DND-41 (cell line): ENCODE measurements at regions not wholly inside any gene's neighbourhood (a gene's known extent, or its start where the extent isn't known, plus 50 kb on each side); places are given as distances from the start of the nearest gene placed in this dataset.

Experiments
- ATAC-seq: fragments of 200-7000 bp; cut with Tn5 transposase; 3 replicates; pipeline ENCODE4 v1.9.1; 2021; ENCODE audit warnings: low read depth; ENCODE audit not compliant: insufficient read depth
- DNase-seq: peaks from one replicate; pipeline ENCODE4 v3.0.0-alpha.2; 2020
- H2AFZ ChIP-seq: 2 replicates; pipeline ENCODE4 v1.6.0; 2012; ENCODE audit warnings: low read depth, low read length
- H3K27ac ChIP-seq: 2 replicates; pipeline ENCODE4 v1.5.1; 2012; ENCODE audit warnings: low read length, inconsistent platforms
- H3K27me3 ChIP-seq: fragments of 200-600 bp; sonication (generic); 2 replicates; pipeline ENCODE4 v1.6.0; 2012; ENCODE audit warnings: low read length, mild to moderate bottlenecking, inconsistent platforms; ENCODE audit not compliant: insufficient read depth, poor library complexity
- H3K36me3 ChIP-seq: 2 replicates; pipeline ENCODE4 v1.5.1; 2012; ENCODE audit warnings: low read length, inconsistent platforms; ENCODE audit not compliant: insufficient read depth
- H3K4me1 ChIP-seq: 2 replicates; pipeline ENCODE4 v1.5.1; 2012; ENCODE audit warnings: mild to moderate bottlenecking, low read length; ENCODE audit not compliant: insufficient read depth
- H3K4me2 ChIP-seq: 2 replicates; pipeline ENCODE4 v1.6.0; 2012; ENCODE audit warnings: mild to moderate bottlenecking, moderate library complexity, low read length, inconsistent platforms; ENCODE audit not compliant: insufficient read depth
- H3K4me3 ChIP-seq, 2 experiments: fragments of 200-600 bp in 1 of 2; shearing (Covaris generic) in 1 of 2; 2 replicates each; pipeline ENCODE4 v1.5.1; 2012 to 2016; ENCODE audit warnings: inconsistent platforms in 2 of 2, low read length in 2 of 2, mild to moderate bottlenecking in 2 of 2, low read depth in 1 of 2, moderate library complexity in 1 of 2
- H3K79me2 ChIP-seq: 2 replicates; pipeline ENCODE4 v1.6.0; 2012; ENCODE audit warnings: low read length, inconsistent platforms; ENCODE audit not compliant: insufficient read depth
- H3K9ac ChIP-seq: 2 replicates; pipeline ENCODE4 v1.6.0; 2012; ENCODE audit warnings: low read depth, mild to moderate bottlenecking, inconsistent platforms, low read length, moderate library complexity
- H3K9me3 ChIP-seq: 2 replicates; pipeline ENCODE4 v1.5.1; 2012; ENCODE audit warnings: low read length, moderate library complexity, mild to moderate bottlenecking, inconsistent platforms; ENCODE audit not compliant: insufficient read depth, severe bottlenecking
- H4K20me1 ChIP-seq: 2 replicates; pipeline ENCODE4 v1.6.0; 2012; ENCODE audit warnings: low read length; ENCODE audit not compliant: insufficient read depth
- CTCF ChIP-seq: IDR thresholded peaks from 2 replicates; pipeline ENCODE4 v1.5.1; 2012; ENCODE audit warnings: borderline replicate concordance, low read length, moderate library complexity, mild to moderate bottlenecking; ENCODE audit not compliant: poor library complexity, severe bottlenecking; ENCODE audit errors: extremely low read depth
- EZH2 ChIP-seq: IDR thresholded peaks from 3 replicates; pipeline ENCODE4 v1.6.1; 2012; ENCODE audit warnings: borderline replicate concordance, low read depth, mild to moderate bottlenecking, moderate library complexity, low read length, inconsistent platforms; ENCODE audit not compliant: severe bottlenecking

- Histone ChIP-seq H2AFZ (no peak overlapping the region), H3K27ac (no peak overlapping the region), H3K4me1 (no peaks in the 10 kb centered on the region), H3K9ac (no peak overlapping the region), H3K9me3 (no peaks in the 10 kb centered on the region), H3K36me3 (no peaks in the 10 kb centered on the region), H3K4me3 (no peak overlapping the region), H3K79me2 (no peaks in the 10 kb centered on the region), H3K27me3 (no peaks in the 10 kb centered on the region), H4K20me1 (no peaks in the 10 kb centered on the region), H3K4me2 (no peak overlapping the region)
- DNase-seq (no peak), ATAC-seq (no peak)
- TF ChIP-seq EZH2 (no peak), CTCF (no peak)
These were observed 94.0 kb downstream of the MSX2 start for GRCh38 chr5:174818430-174818829.

GRCh38 chr5:174817610-174818009 is 93.2 kb downstream of the MSX2 start:
- Histone ChIP-seq H3K9me3 (no peaks in the 10 kb centered on the region), H3K79me2 (no peaks in the 10 kb centered on the region), H3K4me1 (no peaks in the 10 kb centered on the region), H3K27me3 (no peaks in the 10 kb centered on the region), H3K36me3 (no peaks in the 10 kb centered on the region), H3K4me3 (no peak overlapping the region), H4K20me1 (no peaks in the 10 kb centered on the region), H3K4me2 (no peak overlapping the region), H3K9ac (no peak overlapping the region), H3K27ac (no peak overlapping the region), H2AFZ (no peak overlapping the region)
- ATAC-seq (no peak), DNase-seq (no peak)
- TF ChIP-seq EZH2 (no peak), CTCF (no peak)

DNA sequence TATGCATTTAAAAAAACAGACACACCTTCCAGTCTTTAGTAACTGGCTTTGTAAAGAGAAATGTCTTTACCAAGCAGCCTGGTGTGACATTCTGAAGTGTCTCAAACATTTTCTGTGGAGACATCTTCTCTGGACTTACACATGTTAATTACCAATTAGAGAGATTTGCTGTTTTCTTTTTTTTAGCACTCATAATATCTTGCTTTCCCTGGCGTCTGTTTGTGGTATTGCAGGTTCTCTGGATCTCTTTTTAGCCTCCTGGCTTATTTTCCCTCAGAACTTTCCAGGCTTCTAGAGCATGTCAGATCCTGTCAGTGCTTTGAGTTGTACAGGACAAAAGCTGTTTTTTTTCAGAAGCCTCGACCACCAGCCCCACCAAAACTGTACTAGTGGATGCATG is 92.5 kb downstream of the MSX2 start:
- H3K27me3 ChIP-seq, result no peaks in the 10 kb centered on the region
- no peaks in the 10 kb centered on the region for H3K9me3 ChIP-seq
- TF ChIP-seq EZH2 (no peak), CTCF (peak; percentile 32)
- H3K4me3 ChIP-seq, result no peak overlapping the region
- no peaks in the 10 kb centered on the region for H4K20me1 ChIP-seq
- no peak overlapping the region for H3K9ac ChIP-seq
- H3K27ac ChIP-seq, result no peak overlapping the region
- no peak for DNase-seq
- no peaks in the 10 kb centered on the region for H3K79me2 ChIP-seq
- no peak for ATAC-seq
- H3K4me2 ChIP-seq, result no peak overlapping the region
- H2AFZ ChIP-seq, result no peak overlapping the region
- no peaks in the 10 kb centered on the region for H3K36me3 ChIP-seq
- no peaks in the 10 kb centered on the region for H3K4me1 ChIP-seq

GRCh38 chr5:174811438-174811837 is 87.1 kb downstream of the MSX2 start:
- Histone ChIP-seq H3K9me3 (no peaks in the 10 kb centered on the region), H4K20me1 (no peaks in the 10 kb centered on the region), H3K4me2 (no peak overlapping the region), H2AFZ (no peak overlapping the region), H3K27ac (no peak overlapping the region), H3K4me1 (no peaks in the 10 kb centered on the region), H3K4me3 (no peak overlapping the region), H3K79me2 (no peaks in the 10 kb centered on the region), H3K27me3 (no peaks in the 10 kb centered on the region), H3K36me3 (no peaks in the 10 kb centered on the region), H3K9ac (no peak overlapping the region)
- ATAC-seq (no peak), DNase-seq (no peak)
- TF ChIP-seq CTCF (no peak), EZH2 (no peak)
